Activated CD4-positive, alpha-beta T cell treated with anti-CD3 and anti-CD28 coated beads, Interleukin-2, Interleukin-6, amounts not matched to agents 100 ng/mL and 50 ng/mL, durations not matched to agents 16 hours and 8 hours (primary cell): ENCODE measurements at regions not wholly inside any gene's neighbourhood (a gene's known extent, or its start where the extent isn't known, plus 50 kb on each side); places are given as distances from the start of the nearest gene placed in this dataset.
"Not testable (repeated sequence)": the region's sequence is repeated elsewhere in the genome, so short reads cannot be mapped to it uniquely, and the experiment has no call there.

ENCODE experiments used
- DNase-seq: peaks from one replicate; pipeline ENCODE4 v3.0.0-alpha.2; 2020

- DNase-seq, result no peak
Observed at GRCh38 chr10:30169342-30169741, 110.0 kb upstream of the JCAD start.

- DNase-seq, result no peak
Observed at GRCh38 chr10:30166929-30167328, 107.5 kb upstream of the JCAD start.

- not testable (repeated sequence) for DNase-seq
Observed at GRCh38 chr10:30163410-30163809, 104.0 kb upstream of the JCAD start.

- not testable (repeated sequence) for DNase-seq
Observed at GRCh38 chr10:30162796-30163195, 103.4 kb upstream of the JCAD start.

GRCh38 chr10:30160271-30160982 lies 101.0 kb upstream of the JCAD start:
- no peak for DNase-seq

- DNase-seq, result not testable (repeated sequence)
Observed at GRCh38 chr10:30159614-30160013, 100.2 kb upstream of the JCAD start.

GRCh38 chr10:30158325-30158960 lies 99.1 kb upstream of the JCAD start:
- no peak for DNase-seq

- DNase-seq, result peak; percentile 34
Observed at GRCh38 chr10:30155401-30155800, 96.0 kb upstream of the JCAD start.

- no peak for DNase-seq
Observed at GRCh38 chr10:30154561-30154960, 95.2 kb upstream of the JCAD start.

- DNase-seq, result no peak
Observed at GRCh38 chr10:30154126-30154525, 94.7 kb upstream of the JCAD start.

- DNase-seq, result no peak
Observed at GRCh38 chr10:30151581-30152389, 92.4 kb upstream of the JCAD start.

- no peak for DNase-seq
Observed at GRCh38 chr10:30141423-30141822, 82.0 kb upstream of the JCAD start.

GRCh38 chr10:30134171-30134945 lies 75.0 kb upstream of the JCAD start:
- DNase-seq, result no peak

- no peak for DNase-seq
Observed at GRCh38 chr10:30133198-30133597, 73.8 kb upstream of the JCAD start.

GRCh38 chr10:30131369-30131768 lies 72.0 kb upstream of the JCAD start:
- DNase-seq, result not testable (repeated sequence)

GRCh38 chr10:30129326-30129725 lies 69.9 kb upstream of the JCAD start:
- not testable (repeated sequence) for DNase-seq

GRCh38 chr10:30127120-30127541 lies 67.7 kb upstream of the JCAD start:
- DNase-seq, result no peak

- no peak for DNase-seq
Observed at GRCh38 chr10:30125496-30125895, 66.1 kb upstream of the JCAD start.

- no peak for DNase-seq
Observed at GRCh38 chr10:30124704-30125103, 65.3 kb upstream of the JCAD start.

GRCh38 chr10:30121401-30121800 lies 62.0 kb upstream of the JCAD start:
- DNase-seq, result no peak

- no peak for DNase-seq
Observed at GRCh38 chr10:30118590-30118989, 59.2 kb upstream of the JCAD start.

- no peak for DNase-seq
Observed at GRCh38 chr10:30117812-30118501, 58.6 kb upstream of the JCAD start.
